Stimulated activated naive B cell treated with anti-CD40 and anti-IgM and Interleukin-4, amounts not matched to agents 10 μg/mL and 1 μg/mL and 100 μg/mL, for 72 hours (primary cell): ENCODE measurements at regions not wholly inside any gene's neighbourhood (a gene's known extent, or its start where the extent isn't known, plus 50 kb on each side); places are given as distances from the start of the nearest gene placed in this dataset.
"Not testable (repeated sequence)": the region's sequence is repeated elsewhere in the genome, so short reads cannot be mapped to it uniquely, and the experiment has no call there.

Experiments used
- ATAC-seq, 2 donors: fragments of 150-1000 bp; cut with Tn5 transposase; replicated peaks; 2 replicates each; pipeline ENCODE4 v1.10.0; 2021; ENCODE audit warnings: moderate library complexity in 1 of 2
- DNase-seq: peaks from one replicate; pipeline ENCODE4 v3.0.0; 2021
- H3K27ac Mint-ChIP-seq: one replicate; pipeline ENCODE4 v1.8.0; 2022; ENCODE audit warnings: mild to moderate bottlenecking, mixed read lengths
- H3K27me3 Mint-ChIP-seq, 2 donors: one replicate each; pipeline ENCODE4 v1.8.0; 2022; ENCODE audit warnings: mixed read lengths in 2 of 2
- H3K36me3 Mint-ChIP-seq, 2 donors: one replicate each; pipeline ENCODE4 v1.8.0; 2022; ENCODE audit warnings: mixed read lengths in 2 of 2, mild to moderate bottlenecking in 1 of 2
- H3K4me1 Mint-ChIP-seq, 2 donors: one replicate each; pipeline ENCODE4 v1.8.0; 2022; ENCODE audit warnings: mixed read lengths in 2 of 2, mild to moderate bottlenecking in 1 of 2
- H3K4me3 Mint-ChIP-seq, 2 donors: one replicate each; pipeline ENCODE4 v1.8.0; 2022; ENCODE audit warnings: mild to moderate bottlenecking in 2 of 2, mixed read lengths in 2 of 2, moderate library complexity in 1 of 2
- H3K9me3 Mint-ChIP-seq, 2 donors: one replicate each; pipeline ENCODE4 v1.8.0; 2022; ENCODE audit warnings: mixed read lengths in 2 of 2, mild to moderate bottlenecking in 1 of 2

DNA sequence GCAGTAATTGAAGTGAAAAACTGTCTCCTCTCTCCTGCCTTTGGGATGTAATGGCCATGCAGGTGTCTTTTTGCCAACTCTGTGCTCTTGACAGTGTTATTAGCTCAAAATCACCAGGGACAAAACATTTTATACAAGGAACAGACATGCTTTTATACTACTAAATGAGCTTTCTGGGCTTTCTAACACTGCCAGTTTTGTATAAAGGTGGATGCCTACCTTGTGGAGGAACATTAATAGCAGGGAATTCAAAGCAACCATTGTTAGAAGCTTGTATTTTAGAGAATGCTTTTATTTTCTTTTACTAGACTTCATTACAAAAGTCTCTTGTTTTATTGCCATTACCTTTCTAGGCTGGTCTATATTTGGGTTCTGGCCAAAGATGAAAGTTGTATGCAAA is 54.7 kb upstream of the ARSJ start:
- no peak overlapping the region for H3K4me3 Mint-ChIP-seq
- DNase-seq (no peak), ATAC-seq (no peak)
- H3K36me3 Mint-ChIP-seq = no peaks in the 10 kb centered on the region
- peaks cover 3 to 19% of the 10 kb centered on the region in 2 donors for H3K27me3 Mint-ChIP-seq
- H3K27ac Mint-ChIP-seq = no peak overlapping the region
- no peaks in the 10 kb centered on the region for H3K9me3 Mint-ChIP-seq
- H3K4me1 Mint-ChIP-seq = no peaks in the 10 kb centered on the region

DNA sequence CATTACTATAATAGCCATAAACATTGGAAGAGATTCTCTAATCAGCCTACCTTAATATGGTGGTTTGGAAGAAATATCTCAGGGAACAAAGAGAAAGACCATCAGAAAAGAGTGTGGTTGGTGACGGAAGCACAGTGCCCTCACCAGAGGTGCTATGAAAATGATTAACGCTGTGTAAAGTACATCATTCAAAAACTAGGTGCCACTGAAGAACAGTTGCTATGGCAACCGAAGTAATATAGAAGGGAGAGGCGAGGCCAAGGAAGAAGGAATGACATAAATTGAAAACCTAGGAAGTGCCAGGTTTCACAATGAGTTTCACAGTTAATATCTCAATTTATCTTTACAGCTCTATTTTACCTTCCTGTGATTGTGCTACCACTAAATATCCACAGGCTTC is 57.0 kb upstream of the ARSJ start:
- no peaks in the 10 kb centered on the region for H3K4me1 Mint-ChIP-seq
- H3K9me3 Mint-ChIP-seq = no peaks in the 10 kb centered on the region
- H3K27ac Mint-ChIP-seq = no peak overlapping the region
- H3K36me3 Mint-ChIP-seq = no peaks in the 10 kb centered on the region
- no peak for ATAC-seq
- H3K27me3 Mint-ChIP-seq = peaks cover 3 to 19% of the 10 kb centered on the region in 2 donors
- no peak overlapping the region for H3K4me3 Mint-ChIP-seq
- no peak for DNase-seq

GRCh38 chr4:114036864-114037263 is 57.4 kb upstream of the ARSJ start:
- no peak for ATAC-seq
- Mint-ChIP-seq H3K36me3 (no peaks in the 10 kb centered on the region), H3K4me3 (no peak overlapping the region), H3K27ac (no peak overlapping the region), H3K9me3 (no peaks in the 10 kb centered on the region), H3K4me1 (no peaks in the 10 kb centered on the region), H3K27me3 (peaks cover 3 to 19% of the 10 kb centered on the region in 2 donors)
- DNase-seq = no peak

DNA sequence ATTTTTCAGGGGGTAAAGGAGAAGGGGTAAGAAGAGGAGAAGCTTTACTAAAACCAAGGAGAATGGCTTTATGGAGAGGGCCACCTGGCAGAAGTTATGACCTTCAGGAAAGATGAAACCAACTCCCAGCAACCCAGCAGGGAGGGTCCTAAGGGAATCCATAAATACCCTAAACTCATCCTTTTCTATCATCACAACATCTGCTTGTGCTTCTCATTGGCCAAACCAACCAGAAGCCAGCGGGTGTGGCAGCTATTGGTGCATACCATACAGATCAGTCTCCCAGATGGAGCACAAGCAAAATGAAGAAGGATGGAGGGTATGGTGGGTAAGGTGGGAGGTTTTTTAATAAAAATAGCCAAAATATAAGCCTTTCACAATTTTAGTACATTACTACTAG is 58.5 kb upstream of the ARSJ start:
- no peaks in the 10 kb centered on the region for H3K4me1 Mint-ChIP-seq
- DNase-seq (no peak), ATAC-seq (no peak)
- H3K9me3 Mint-ChIP-seq = peaks cover 1 to 4% of the 10 kb centered on the region in 2 donors
- no peak overlapping the region for H3K27ac Mint-ChIP-seq
- no peaks in the 10 kb centered on the region for H3K36me3 Mint-ChIP-seq
- H3K27me3 Mint-ChIP-seq = peaks cover 3 to 19% of the 10 kb centered on the region in 2 donors
- H3K4me3 Mint-ChIP-seq = no peak overlapping the region

GRCh38 chr4:114038762-114039387 is 59.4 kb upstream of the ARSJ start:
- Mint-ChIP-seq H3K36me3 (no peaks in the 10 kb centered on the region), H3K27ac (no peak overlapping the region), H3K4me1 (no peaks in the 10 kb centered on the region), H3K27me3 (peaks cover 3 to 19% of the 10 kb centered on the region in 2 donors), H3K9me3 (peaks cover 1 to 4% of the 10 kb centered on the region in 2 donors), H3K4me3 (no peak overlapping the region)
- ATAC-seq = no peak
- DNase-seq = no peak

DNA sequence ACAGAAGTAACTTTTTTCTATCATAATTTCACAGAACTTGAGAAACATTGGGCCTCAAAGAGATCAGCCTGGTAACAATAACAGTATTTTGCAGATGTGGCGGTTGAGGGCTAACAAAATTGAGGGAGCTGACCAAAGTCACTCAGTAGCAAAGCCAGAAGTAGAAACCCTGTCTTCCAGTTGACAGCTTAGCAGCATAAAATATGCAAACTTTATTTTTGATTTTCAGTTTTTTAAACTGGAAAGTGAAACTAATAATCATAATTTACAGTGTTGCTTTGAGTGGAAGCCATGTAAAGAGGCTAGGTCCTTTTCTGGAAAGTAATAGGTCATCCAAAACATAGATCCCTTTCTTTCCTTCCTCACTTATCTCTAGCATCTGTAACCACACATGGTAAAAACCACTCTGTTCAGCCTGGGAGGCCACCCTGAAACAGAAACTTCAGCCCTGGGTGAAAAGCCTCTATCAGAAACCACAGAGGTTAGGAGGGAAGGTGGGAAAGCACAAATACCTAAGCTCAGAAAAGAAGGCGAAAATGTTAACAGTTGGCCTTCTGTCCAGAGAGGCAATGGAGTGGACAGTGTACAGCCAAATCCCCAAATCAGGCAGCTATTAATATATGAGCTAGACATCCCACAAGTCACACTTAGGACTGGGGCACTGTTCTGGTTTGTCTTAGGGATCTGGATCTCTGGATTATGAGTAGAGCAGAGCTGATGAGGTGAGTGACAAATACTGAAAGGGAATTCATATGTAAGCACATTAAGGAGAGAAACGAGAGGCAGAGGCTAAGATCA is 61.1 kb upstream of the ARSJ start:
- ATAC-seq (peak; percentile 25 to 55), DNase-seq (no peak)
- Mint-ChIP-seq H3K4me1 (no peaks in the 10 kb centered on the region), H3K9me3 (peaks cover 4 to 8% of the 10 kb centered on the region in 2 donors), H3K36me3 (no peaks in the 10 kb centered on the region), H3K4me3 (no peak overlapping the region), H3K27ac (no peak overlapping the region), H3K27me3 (peaks cover 3 to 14% of the 10 kb centered on the region in 2 donors)

- Mint-ChIP-seq H3K27ac (no peak overlapping the region), H3K27me3 (peaks cover 3 to 14% of the 10 kb centered on the region in 2 donors), H3K9me3 (peaks cover 4 to 8% of the 10 kb centered on the region in 2 donors), H3K4me1 (no peaks in the 10 kb centered on the region), H3K36me3 (no peaks in the 10 kb centered on the region), H3K4me3 (no peak overlapping the region)
- no peak for DNase-seq
- ATAC-seq = no peak
Measured at GRCh38 chr4:114041117-114041475, 61.6 kb upstream of the ARSJ start.

DNA sequence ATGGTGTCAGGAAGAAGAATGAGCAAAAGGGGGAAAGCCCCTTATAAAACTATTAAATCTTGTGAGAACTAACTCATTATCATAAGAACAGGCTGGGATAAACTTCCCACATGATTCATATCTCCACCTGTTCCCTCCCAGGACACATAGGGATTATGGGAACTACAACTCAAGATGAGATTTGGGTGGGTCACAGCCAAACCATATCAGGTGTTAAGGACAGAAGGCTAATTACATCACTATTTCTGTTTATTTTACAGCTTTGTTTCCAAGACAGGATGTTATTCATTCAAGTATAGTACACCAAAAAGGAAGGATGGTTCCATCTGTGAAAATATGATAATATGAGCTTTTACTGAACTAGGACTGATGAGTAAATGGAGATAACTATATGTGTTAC is 63.7 kb upstream of the ARSJ start:
- ATAC-seq = no peak
- no peak for DNase-seq
- Mint-ChIP-seq H3K27ac (no peak overlapping the region), H3K36me3 (no peaks in the 10 kb centered on the region), H3K4me3 (no peak overlapping the region), H3K4me1 (no peaks in the 10 kb centered on the region), H3K27me3 (peaks cover under 1 to 3% of the 10 kb centered on the region in 2 donors), H3K9me3 (peaks cover 4 to 8% of the 10 kb centered on the region in 2 donors)

DNA sequence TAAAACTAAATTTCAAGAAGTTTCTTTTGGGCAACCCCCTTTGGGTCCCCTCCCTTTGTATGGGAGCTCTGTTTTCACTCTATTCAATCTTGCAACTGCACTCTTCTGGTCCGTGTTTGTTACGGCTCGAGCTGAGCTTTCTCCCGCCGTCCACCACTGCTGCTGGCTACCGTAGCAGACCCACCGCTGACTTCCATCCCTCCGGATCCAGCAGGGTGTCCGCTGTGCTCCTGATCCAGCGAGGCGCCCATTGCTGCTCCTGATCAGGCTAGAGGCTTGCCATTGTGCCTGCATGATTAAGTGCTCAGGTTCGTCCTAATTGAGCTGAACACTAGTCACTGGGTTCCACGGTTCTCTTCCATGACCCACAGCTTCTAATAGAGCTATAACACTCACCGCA is 64.9 kb upstream of the ARSJ start:
- not testable (repeated sequence) for H3K27ac Mint-ChIP-seq, H3K36me3 Mint-ChIP-seq, H3K27me3 Mint-ChIP-seq, H3K4me3 Mint-ChIP-seq, DNase-seq, H3K9me3 Mint-ChIP-seq, H3K4me1 Mint-ChIP-seq, ATAC-seq

GRCh38 chr4:114046331-114046730 is 66.9 kb upstream of the ARSJ start:
- no peak overlapping the region for H3K4me3 Mint-ChIP-seq
- H3K4me1 Mint-ChIP-seq = no peaks in the 10 kb centered on the region
- H3K27ac Mint-ChIP-seq = no peak overlapping the region
- no peaks in the 10 kb centered on the region for H3K36me3 Mint-ChIP-seq
- DNase-seq = no peak
- ATAC-seq = no peak
- H3K27me3 Mint-ChIP-seq = peaks cover 0 to 7% of the 10 kb centered on the region in 2 donors
- H3K9me3 Mint-ChIP-seq = peaks cover 7 to 8% of the 10 kb centered on the region in 2 donors

DNA sequence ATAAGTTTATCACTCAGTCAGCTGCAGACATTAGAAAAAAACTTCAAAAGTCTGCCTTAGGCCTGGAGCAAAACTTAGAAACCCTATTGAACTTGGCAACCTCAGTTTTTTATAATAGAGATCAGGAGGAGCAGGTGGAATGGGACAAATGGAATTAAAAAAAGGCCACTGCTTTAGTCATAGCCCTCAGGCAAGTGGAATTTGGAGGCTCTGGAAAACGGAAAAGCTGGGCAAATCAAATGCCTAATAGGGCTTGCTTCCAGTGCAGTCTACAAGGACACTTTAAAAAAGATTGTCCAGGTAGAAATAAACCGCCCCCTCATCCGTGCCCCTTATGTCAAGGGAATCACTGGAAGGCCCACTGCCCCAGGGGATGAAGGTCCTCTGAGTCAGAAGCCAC is 68.7 kb upstream of the ARSJ start:
- H3K36me3 Mint-ChIP-seq, H3K27me3 Mint-ChIP-seq, H3K27ac Mint-ChIP-seq, ATAC-seq, H3K4me3 Mint-ChIP-seq, H3K9me3 Mint-ChIP-seq, DNase-seq, H3K4me1 Mint-ChIP-seq: not testable (repeated sequence)

DNA sequence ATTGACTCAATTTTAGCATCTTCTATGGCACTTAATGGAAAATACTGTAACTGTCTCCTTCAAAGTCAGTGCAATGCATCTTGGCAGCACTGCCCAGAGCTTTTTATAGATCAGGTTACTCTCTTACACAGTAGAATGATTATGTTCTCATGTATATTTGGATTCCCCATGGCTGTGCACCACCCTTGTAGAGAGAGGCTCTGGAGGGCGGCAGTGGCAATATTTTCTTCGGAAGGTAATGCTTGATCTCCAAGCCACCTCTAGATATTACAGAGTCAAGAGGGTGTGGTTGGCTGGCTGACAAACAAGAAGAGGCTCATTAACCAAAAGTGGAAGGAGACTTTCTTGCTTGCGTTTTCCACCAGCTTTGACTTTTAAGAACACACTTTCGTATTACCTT is 72.8 kb upstream of the ARSJ start:
- H3K27me3 Mint-ChIP-seq = peaks cover 0 to 4% of the 10 kb centered on the region in 2 donors
- no peaks in the 10 kb centered on the region for H3K4me1 Mint-ChIP-seq
- H3K27ac Mint-ChIP-seq = no peak overlapping the region
- ATAC-seq (no peak), DNase-seq (no peak)
- H3K4me3 Mint-ChIP-seq = no peak overlapping the region
- peaks cover 7 to 8% of the 10 kb centered on the region in 2 donors for H3K9me3 Mint-ChIP-seq
- no peaks in the 10 kb centered on the region for H3K36me3 Mint-ChIP-seq

GRCh38 chr4:114056599-114056998 is 77.2 kb upstream of the ARSJ start:
- Mint-ChIP-seq H3K27me3 (peaks cover 6 to 8% of the 10 kb centered on the region in 2 donors), H3K36me3 (no peaks in the 10 kb centered on the region), H3K4me1 (no peaks in the 10 kb centered on the region), H3K4me3 (no peak overlapping the region), H3K27ac (no peak overlapping the region), H3K9me3 (peaks cover 5 to 7% of the 10 kb centered on the region in 2 donors)
- ATAC-seq (no peak), DNase-seq (no peak)

- Mint-ChIP-seq H3K27me3 (peaks cover 6 to 8% of the 10 kb centered on the region in 2 donors), H3K4me3 (no peak overlapping the region), H3K4me1 (no peaks in the 10 kb centered on the region), H3K27ac (no peak overlapping the region), H3K36me3 (no peaks in the 10 kb centered on the region), H3K9me3 (peaks cover 5 to 7% of the 10 kb centered on the region in 2 donors)
- ATAC-seq (no peak), DNase-seq (no peak)
Measured at GRCh38 chr4:114057746-114058145, 78.3 kb upstream of the ARSJ start.

- H3K36me3 Mint-ChIP-seq = no peaks in the 10 kb centered on the region
- H3K27ac Mint-ChIP-seq = no peak overlapping the region
- DNase-seq (no peak), ATAC-seq (no peak)
- peaks cover 6 to 8% of the 10 kb centered on the region in 2 donors for H3K27me3 Mint-ChIP-seq
- no peak overlapping the region for H3K4me3 Mint-ChIP-seq
- H3K4me1 Mint-ChIP-seq = no peaks in the 10 kb centered on the region
- no peaks in the 10 kb centered on the region for H3K9me3 Mint-ChIP-seq
Measured at GRCh38 chr4:114062499-114062898, 83.1 kb upstream of the ARSJ start.
